HG02840 (cell line): ENCODE measurements at regions not wholly inside any gene's neighbourhood (a gene's known extent, or its start where the extent isn't known, plus 50 kb on each side); places are given as distances from the start of the nearest gene placed in this dataset.

Experiments used
- ATAC-seq: cut with Tn5 transposase; IDR thresholded peaks from one replicate; pipeline ENCODE4 v1.9.1; 2021; ENCODE audit warnings: mild to moderate bottlenecking, moderate library complexity, moderate number of reproducible peaks; ENCODE audit not compliant: unreplicated experiment, low FRiP score

DNA sequence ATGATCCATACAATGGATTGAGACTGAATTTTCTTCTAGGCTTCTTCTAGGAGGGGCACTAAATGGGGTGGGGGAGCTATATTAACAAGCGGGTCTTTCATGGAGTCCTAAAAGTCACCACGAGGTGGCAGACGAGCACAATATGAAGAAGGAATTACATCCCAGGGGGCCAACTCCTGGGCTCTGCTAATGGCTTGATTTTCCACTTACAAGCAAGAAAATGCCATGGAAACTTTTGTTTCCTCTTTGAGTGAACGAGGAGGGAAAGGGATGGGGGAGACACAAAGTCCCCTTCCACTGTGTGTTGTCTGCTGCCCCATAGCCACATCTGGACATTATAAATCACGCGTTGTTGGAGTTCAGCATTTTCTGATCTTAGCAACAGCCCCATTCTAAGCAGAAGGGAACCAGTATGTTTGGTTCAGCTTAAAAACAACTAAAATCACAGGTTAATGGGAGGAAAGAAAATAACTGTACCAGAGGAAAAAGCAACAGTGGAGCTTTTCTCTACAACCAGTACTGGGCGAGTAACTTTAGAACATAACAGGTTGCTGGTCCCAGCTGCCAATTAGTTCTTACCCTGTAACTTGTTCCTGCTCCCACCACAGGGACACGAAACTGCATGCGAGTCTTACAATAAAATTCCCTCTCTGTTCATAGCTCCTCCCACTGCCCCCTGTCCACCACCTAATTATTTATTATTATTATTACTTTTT is 285.0 kb upstream of the PARD3B start:
- ATAC-seq, result no peak

DNA sequence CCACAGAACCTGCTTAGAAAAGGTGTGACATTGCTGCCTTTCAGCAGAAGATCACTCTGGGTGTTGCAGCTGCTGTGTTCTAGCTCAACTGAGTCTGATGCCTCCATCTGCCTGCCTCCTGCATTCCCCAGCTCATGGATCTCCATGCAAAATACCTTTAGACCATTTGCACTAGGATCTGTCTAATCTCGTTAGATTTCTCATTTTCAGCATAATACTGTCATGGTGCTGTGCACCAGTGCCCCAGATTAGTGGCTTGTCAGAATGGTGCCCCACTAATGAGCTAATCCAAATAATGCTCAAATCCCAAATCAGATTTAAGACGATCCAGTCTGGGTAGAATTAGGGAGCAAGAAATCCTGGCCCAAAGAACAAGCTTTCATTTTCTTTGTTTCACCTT is 284.4 kb upstream of the PARD3B start:
- no peak for ATAC-seq

DNA sequence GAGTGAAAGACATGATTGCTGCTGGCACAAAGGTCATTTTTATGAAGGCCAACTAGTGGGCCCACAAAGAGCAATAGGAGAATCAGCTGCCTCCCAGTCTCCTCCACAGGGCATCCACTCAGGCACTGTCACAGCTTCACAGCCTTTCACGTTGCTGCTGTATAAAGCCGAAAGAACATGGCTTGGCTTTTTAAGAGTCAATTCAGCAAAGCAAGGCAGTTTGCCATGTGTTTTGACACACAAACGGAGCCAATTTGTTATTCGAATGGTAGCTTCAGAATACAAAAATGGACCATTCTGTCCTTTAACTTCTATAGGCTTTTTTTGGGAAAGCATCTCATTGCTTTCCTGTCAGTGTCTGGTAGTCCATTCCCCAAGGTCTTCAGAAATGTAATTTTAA is 283.4 kb upstream of the PARD3B start:
- ATAC-seq, result no peak

DNA sequence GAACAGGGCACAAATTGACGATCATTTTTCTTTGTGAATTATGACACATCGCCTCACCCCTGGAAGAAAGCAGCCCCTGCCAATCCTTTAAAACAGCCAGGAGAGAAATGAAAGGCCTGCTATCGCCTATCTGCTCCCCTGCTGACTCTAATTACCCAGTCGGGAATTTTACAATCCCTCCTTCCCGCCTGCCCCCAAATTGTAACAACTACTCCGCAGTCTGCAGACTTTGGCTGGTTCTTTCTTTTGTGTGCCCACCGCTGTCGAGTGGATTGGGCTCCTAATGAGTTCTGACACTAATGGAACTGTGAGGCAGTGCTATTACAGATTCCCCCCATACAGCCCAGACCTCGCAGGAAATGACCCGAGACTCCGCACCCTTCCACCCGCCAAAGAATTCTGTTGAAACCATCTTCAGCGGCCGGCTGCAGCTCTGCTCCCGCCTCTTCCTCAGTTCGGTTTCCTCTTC is 281.2 kb upstream of the PARD3B start:
- no peak for ATAC-seq

DNA sequence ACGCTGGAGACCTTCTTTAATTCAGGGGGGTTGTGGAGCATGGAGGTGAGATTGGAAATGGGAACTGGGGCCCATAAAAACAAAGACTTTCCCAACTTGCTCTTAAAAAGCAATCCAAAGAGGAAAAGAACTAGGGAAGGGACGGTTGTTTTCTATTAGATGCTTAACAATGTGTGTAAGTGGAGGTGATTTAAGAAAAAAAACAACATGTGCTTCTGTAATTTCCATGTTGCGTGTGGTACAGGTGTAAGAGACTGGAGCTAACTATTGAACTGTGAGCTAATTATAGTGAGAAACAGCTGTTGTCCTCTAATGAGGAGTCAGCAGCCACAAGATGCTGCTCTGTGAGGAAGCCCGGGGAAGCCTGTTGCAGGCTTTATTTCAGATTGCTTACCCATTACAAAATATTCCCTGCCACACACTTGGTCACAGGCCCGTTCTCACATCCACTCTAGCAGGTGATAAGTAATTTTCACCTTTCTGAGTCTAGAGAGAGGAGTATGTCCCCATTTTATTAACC is 280.6 kb upstream of the PARD3B start:
- no peak for ATAC-seq

DNA sequence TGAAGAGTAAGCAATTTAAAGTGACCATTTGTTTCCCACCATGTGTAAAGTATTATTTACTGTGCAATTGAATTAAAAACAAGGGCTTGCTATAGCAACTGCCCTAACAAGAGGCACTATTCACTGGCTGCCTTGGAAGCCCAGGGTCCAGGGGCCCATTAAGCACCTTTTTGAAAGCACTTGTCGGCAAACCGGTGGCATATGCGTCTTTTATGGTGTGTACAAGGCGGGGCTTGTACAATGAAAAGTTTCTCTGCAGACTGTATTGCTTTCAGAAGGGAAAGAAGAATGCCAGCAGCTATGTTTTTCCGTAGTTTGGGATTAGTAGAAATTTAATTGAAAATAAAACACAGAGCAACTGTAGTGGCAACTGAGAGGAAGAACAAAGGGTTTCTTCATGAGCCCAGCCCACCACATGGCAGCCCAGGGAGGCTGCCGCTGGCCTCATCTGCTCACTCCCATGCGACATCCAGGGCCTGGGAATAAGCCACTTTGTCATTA is 279.5 kb upstream of the PARD3B start:
- no peak for ATAC-seq

DNA sequence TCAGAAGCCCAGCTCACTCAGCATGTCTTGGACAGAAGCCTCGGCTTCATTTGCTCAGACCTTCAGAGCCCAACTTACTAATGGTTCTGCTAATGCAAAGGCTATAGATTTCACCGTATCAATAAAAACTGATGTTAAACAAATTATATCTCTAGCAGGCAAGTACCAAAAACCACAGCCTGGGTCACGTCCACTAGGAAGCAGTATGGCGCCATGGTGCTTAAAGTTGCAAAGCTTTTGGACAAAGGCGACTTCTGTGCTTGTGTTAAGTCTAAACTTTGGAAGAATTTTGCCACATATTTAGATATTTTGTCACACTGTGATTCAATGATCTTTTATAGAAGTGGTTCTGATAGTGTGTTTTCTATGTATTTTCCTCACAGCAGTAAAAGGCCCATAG is 276.8 kb upstream of the PARD3B start:
- no peak for ATAC-seq

DNA sequence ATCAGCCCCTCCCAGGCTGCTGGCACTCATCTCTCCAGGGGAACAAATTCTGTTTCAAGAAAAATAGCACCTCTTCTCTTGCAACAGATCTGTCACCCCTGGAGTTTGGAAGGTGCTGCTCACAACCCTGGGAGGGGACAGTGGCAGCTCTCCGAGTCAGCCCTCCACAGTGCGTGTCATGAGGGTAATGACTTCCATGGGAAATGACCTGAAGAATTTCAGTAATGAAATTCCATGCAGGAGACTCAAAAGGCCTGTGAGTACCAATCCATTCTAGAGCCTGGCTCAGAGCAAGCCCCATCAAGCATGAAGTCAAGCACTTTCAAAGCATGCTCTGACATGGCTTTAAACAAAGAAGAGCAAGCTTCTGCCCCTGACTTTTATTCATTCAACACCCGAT is 276.3 kb upstream of the PARD3B start:
- ATAC-seq, result no peak

DNA sequence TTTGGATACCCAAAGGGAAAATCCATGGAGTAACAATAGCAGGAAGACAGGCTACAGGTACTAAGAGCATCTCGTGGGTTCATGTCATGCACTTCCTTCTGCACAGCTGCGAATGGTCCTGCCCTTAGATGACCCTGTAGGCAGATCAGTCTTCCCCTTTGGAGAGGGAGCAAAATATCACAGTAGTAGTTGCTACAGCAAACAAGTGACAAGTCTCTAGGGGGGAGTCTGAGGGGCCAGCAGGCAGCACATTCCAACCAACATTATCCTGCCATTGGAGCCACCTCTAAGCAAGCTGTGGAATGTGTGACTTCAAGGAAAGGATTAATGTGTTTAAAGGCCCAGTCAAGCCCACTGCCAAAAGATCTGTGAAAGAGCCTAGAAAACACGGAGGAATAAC is 273.2 kb upstream of the PARD3B start:
- no peak for ATAC-seq

DNA sequence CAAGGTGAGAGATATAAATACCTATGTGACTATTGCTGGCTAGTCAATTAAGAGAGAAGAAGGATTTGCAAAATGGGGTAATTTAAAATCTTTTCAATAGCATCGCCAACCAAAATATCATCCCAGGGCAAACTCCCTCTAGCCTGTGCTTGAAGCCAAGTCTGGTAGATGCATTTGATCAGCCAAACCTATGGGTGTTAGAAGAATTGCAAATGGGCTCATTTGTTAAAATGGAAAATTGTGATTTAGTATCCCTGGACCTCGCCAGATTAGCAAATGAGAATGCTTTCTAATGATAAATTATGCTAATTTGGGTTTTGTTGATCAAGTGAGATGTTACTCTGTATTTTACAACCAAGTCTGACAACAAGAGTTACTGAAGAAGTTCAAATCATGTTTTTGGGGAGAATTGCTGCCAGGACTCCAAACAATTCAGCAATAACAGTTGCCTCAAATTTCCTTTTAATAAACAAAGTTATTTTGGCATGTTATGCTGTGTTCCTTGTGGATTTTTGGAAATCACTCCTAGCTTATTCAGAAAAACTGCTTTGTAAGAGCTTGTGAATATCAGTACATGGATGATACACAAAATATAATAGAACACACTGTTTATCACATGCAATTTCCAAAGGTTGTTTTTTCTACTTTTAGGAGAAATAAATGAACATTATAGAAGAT is 272.5 kb upstream of the PARD3B start:
- ATAC-seq, result no peak

DNA sequence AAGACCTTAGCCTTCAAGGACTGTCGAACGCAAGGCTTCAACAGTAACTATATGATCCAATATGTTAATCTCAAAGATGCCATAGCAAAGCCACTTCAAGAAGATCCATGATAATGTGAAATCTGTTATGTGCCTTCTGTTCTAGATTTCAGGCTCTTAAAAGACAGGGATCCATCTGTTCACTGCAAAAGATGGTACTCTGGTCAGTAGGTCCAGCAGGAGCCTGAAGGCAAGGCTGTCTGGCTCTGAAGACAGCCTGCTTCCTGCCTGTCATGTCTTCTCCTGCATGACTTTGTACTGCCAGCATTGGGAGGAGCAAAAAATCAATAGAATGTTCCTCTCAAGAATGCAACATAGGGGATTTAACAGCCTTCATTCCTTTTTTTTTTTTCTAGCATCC is 270.8 kb upstream of the PARD3B start:
- ATAC-seq, result no peak

DNA sequence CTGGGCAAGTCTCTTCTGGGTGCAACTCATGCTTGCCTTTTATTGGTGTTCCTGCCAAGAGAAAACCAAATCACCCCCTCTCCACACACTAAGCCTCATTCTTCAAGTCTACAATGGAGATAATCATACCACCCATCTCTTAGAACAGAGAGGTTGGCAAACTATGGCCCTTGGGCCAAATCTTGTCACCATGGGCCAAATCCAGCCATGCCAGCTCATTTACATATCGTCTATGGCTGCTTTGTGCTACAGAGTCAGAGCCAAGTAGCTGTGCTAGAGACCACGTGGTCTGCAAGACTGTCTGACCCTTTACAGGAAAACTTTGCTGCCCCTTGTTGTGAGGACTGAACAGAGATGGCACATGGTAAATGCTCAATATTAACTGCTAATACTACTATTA is 270.3 kb upstream of the PARD3B start:
- no peak for ATAC-seq

DNA sequence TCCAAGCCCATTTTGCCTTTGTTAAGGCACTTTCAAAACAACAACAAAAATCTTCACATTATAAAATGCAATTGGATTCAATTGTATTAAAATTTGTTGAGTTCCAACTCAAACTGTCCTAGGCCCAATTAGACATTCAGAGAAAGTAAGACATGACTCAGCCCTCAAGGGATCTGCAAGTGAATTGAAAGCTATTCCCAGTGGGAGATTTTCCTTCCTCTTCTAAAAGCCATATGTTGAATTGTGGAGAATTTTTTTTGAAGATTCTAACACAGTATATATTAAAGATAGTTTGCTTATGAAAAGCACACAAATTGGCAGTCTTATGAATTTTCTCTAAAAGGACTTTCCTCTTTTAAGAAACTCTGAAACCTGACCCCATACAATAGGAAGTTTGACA is 268.0 kb upstream of the PARD3B start:
- ATAC-seq, result no peak

DNA sequence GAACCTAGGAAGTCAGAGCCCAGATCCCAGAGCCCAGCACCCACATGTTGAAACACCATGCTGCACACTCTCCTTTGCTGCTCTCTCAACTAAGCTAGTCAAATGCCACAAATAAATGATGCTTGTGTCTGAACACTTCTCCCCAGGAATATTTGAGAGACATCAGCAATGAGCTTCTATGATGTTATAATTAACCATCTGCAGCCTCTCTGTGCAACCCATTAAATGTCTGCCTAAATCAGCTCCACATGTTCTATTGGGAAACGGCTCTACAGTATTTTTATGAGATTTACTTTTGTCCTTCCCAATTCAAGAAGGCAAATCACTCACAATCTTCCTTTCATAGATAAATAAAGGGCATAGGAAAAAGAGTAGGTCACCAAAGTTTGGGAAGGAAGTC is 266.8 kb upstream of the PARD3B start:
- ATAC-seq, result no peak

DNA sequence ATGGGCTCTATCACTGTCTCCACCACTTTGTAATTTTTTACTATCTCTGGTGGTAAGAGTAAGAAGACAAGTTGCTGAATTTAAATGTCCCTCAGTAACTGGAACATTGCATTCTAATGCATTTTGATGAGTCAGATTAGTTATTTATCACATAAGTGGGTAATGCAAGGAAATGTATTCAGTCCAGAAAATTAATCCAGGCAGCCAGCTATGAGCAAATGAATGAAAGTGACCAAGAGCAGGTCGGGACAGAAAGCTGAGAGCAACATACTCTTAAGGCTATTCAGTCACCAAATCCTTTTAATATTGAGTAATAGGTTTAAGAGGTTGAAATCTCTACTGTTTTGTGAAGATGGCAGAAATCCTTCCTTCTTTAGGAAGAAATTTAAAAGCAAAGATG is 265.5 kb upstream of the PARD3B start:
- ATAC-seq, result no peak

DNA sequence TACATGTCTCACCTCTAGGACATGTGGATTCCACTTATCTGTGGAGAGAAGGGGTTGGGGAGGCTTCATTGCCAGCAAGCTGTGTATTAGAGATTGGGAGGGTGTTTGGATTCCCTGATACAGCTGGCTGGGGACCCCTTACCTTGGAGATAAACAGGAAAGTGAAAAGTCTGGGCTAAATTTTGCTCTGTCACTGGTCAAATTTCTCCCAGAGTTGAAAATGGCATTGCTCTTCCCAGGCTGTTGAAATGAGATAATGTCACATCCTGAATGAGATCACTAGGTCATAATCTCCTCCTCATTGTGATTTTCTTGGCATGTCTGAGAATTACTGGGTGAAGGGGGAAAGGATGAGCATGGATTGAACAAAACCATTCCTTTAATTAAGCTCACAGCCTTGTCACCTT is 265.0 kb upstream of the PARD3B start:
- ATAC-seq, result no peak

DNA sequence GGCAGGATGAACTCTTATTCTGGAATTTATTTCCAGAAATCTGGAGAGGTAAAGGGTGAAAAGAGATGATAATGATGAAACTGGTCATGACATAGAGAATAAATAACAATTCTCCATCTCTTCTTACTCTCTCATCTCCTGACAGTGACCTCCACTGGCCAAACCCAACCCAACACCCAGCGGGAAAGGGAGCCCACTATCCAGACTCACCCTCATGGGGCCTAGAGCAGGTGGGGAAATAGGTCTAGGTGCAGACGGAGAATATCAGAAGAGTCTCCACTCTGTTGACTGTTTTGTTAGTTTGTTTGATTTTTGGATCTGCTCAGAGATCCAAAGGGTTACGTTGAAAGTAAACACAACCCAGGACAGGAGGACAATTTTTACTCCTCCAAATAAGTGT is 263.2 kb upstream of the PARD3B start:
- ATAC-seq, result no peak

DNA sequence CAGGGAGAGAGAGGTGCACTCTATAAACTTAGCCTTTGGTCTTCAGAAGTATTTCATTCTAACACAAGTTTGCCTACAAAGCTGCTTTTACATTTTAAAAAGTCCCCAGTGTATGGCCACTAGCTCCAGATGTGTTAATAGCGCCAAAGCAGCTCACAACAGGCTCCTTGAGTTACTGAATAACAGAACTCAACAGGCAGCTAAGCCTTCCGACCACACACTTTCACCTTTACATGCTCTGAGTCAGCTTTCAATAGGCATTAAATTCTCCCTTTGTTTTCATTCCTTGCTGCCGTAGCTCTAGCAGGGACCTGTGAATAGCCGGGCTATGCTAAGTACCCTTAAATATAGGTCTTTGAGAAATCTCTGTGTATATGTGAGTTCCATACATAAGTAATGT is 262.8 kb upstream of the PARD3B start:
- no peak for ATAC-seq

DNA sequence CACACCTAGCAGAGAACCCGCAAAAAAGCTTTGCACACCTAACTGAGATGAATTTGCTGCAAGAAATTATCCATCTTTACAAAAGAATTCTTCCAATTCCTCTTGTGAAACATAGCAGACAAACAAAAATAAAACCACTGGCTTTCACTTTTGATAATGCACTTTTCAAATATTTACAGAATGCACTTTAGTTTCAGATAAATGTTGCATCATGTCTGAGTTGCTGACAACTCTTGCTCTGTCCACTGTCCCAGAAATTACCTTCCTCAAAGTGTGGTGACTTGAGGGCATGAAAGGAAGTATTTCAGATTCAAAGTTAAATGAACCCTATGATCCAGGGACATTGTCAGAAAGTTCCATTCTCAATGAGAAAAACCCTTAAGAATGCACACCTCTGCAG is 256.2 kb upstream of the PARD3B start:
- no peak for ATAC-seq

DNA sequence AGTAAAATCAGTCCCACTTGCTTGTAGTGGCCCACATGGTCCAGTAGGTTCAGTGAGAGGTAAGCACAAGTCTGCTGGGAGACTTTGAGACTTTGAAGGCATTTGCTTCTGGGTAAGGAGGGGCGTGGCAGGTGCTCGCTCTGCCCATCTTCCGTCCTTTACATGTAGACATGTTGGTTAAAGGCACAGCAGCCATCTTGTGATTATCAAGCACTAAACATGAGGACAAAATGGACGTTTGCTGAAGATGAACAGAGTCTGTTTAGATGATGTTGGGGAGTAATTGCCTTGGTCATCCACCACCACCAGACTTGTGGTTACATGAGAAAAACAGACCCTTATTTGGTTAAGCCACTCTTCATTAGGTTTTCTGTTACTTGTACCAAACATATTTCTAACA is 252.8 kb upstream of the PARD3B start:
- no peak for ATAC-seq

DNA sequence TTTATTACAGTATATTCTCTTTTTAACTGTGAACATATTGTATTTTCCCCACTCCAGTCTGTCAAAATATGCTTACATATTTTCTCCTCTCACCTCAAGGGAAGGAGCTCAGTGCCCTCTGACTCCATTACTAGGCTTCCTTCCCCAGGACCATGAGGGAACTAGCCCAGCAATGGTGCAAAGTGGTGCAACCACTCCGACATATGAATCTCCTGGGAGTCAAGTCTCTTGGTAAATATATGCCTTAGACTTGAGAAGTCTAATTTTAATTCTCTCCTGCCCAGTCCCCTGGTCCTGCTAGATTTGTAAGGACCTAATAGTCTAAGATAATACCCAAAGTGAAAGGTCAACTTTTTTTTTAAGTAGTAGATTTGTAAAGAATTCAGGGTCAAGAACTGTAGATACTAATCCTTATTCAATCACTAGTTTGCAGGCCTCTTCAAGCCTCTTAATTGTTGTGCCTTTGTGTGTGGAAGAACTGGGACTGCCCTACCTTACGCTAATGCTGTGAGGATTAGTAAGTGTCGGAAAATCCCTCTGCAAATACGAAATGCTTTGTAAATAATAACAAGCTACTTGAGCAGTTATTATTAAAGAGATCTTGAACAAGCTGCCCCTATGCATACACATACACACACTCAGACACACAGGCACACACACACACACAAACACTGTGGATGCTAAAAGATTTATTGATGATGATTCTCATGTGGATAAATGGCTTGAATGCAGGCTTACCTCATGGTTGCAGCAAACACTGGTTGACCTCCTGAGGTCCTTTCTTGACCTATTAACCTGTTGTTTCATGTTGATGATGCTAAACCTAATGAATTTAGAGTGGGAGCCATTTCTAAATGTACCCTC is 251.2 kb upstream of the PARD3B start:
- no peak for ATAC-seq
